ENCODE measurements at regions not wholly inside any gene's neighbourhood (a gene's known extent, or its start where the extent isn't known, plus 50 kb on each side); places are given as distances from the start of the nearest gene placed in this dataset.

GRCh38 chr2:62587592-62587991 is 81.6 kb upstream of the TMEM17 start:
- intact Hi-C loops (cut with DNase I) = no loop called here
- ATAC-seq (no peak), DNase-seq (no peak)

GRCh38 chr2:62586981-62587380 is 81.0 kb upstream of the TMEM17 start:
- H3K36me3 ChIP-seq = no peaks in the 10 kb centered on the region
- H3K4me1 ChIP-seq = no peaks in the 10 kb centered on the region
- WGBS (ENCODE audit: insufficient coverage, low coverage, low lambda C conversion rate, missing lambda C conversion rate) = 86% methylated on average over 2 of the region's 2 CpGs
- H3K4me3 ChIP-seq = no peak overlapping the region
- DNase-seq (no peak), ATAC-seq (no peak)
- H3K27me3 ChIP-seq = no peaks in the 10 kb centered on the region
- no peak overlapping the region for H3K27ac ChIP-seq
- intact Hi-C loops (cut with DNase I) = no loop called here
- TF ChIP-seq CTCF (IDR thresholded peaks at IDR 0.05) = no peak
- no peak for TF ChIP-seq POLR2A (IDR thresholded peaks at IDR 0.05)
- H3K9me3 ChIP-seq = no peaks in the 10 kb centered on the region

More at GRCh38 chr2:62587592-62587991, 81.6 kb upstream of the TMEM17 start:
- H3K27ac ChIP-seq = no peak overlapping the region
- H3K9me3 ChIP-seq = no peaks in the 10 kb centered on the region
- 79% methylated on average over 2 of the region's 3 CpGs for WGBS (ENCODE audit: insufficient coverage, low coverage, low lambda C conversion rate, missing lambda C conversion rate)
- TF ChIP-seq POLR2A (IDR thresholded peaks at IDR 0.05) = no peak
- TF ChIP-seq CTCF (IDR thresholded peaks at IDR 0.05) = no peak
- no peak overlapping the region for H3K4me3 ChIP-seq
- no peaks in the 10 kb centered on the region for H3K36me3 ChIP-seq
- H3K27me3 ChIP-seq = no peaks in the 10 kb centered on the region
- no peaks in the 10 kb centered on the region for H3K4me1 ChIP-seq

- H3K27ac ChIP-seq = no peak overlapping the region
- H3K4me1 ChIP-seq = peaks cover 0 to 4% (median 0%) of the 10 kb centered on the region in 4 donors
- ATAC-seq (peak in 3 of 4 donors; percentile 40 to 93 (median 85)), DNase-seq (peak in 1 of 3 donors; percentile 28)
- H3K36me3 ChIP-seq = no peaks in the 10 kb centered on the region
- TF ChIP-seq CTCF (IDR thresholded peaks at IDR 0.05) = no peak
- TF ChIP-seq POLR2A (IDR thresholded peaks at IDR 0.05) = no peak
- H3K9me3 ChIP-seq = no peaks in the 10 kb centered on the region
- WGBS (ENCODE audit: insufficient coverage, low coverage, low lambda C conversion rate, missing lambda C conversion rate) = 58% methylated on average over 6 of the region's 7 CpGs
- no peaks in the 10 kb centered on the region for H3K27me3 ChIP-seq
- no peak overlapping the region for H3K4me3 ChIP-seq
- intact Hi-C loops (cut with DNase I) = loop anchor here (10.0 kb wide), 2 partner anchors 124 to 196 kb away; no protein-coding TSS in a partner anchor
Observed at GRCh38 chr2:62578803-62579640, 73.0 kb upstream of the TMEM17 start.

- DNase-seq (no peak), ATAC-seq (peak in 1 of 4 donors; percentile 50)
- Histone ChIP-seq H3K9me3 (no peaks in the 10 kb centered on the region), H3K4me1 (peaks cover 0 to 4% (median 0%) of the 10 kb centered on the region in 4 donors), H3K27ac (no peak overlapping the region), H3K36me3 (no peaks in the 10 kb centered on the region), H3K27me3 (no peaks in the 10 kb centered on the region), H3K4me3 (no peak overlapping the region)
- WGBS (ENCODE audit: insufficient coverage, low coverage, low lambda C conversion rate, missing lambda C conversion rate) = 66% methylated on average over 2 of the region's 2 CpGs
- TF ChIP-seq CTCF (IDR thresholded peaks at IDR 0.05) (no peak), POLR2A (IDR thresholded peaks at IDR 0.05) (no peak)
- intact Hi-C loops (cut with DNase I) = loop anchor here (10.0 kb wide), 2 partner anchors 123 to 197 kb away; no protein-coding TSS in a partner anchor
Observed at GRCh38 chr2:62577994-62578781, 72.2 kb upstream of the TMEM17 start.
